Putamen (tissue), 1 donor: ENCODE measurements at regions not wholly inside any gene's neighbourhood (a gene's known extent, or its start where the extent isn't known, plus 50 kb on each side); places are given as distances from the start of the nearest gene placed in this dataset.

Experiments used
- DNase-seq: peaks from one replicate; pipeline ENCODE4 v3.0.0-alpha.2; 2016; ENCODE audit warnings: low spot score

DNA sequence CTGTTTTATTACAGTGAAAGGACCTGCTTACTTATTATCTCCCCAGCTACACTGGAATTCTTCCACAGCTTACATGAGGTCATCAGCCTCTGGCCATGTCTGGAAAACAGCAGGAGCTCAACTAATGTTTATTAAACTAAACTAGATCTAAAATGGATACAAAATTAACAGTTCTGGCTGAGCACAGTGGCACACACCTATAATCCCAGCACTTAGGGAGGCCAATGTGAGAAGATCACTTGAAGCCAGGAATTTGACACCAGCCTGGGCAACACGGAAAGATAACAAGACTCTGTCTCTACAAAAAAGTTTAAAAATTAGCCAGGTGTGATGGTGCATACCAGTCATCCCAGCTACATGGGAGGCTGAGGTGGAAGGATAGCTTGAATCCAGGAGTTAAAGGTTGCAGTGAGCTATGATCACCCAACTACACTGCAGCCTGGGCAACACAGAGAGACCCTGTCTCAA is 220.8 kb upstream of the MARCKS start:
- no peak for DNase-seq

DNA sequence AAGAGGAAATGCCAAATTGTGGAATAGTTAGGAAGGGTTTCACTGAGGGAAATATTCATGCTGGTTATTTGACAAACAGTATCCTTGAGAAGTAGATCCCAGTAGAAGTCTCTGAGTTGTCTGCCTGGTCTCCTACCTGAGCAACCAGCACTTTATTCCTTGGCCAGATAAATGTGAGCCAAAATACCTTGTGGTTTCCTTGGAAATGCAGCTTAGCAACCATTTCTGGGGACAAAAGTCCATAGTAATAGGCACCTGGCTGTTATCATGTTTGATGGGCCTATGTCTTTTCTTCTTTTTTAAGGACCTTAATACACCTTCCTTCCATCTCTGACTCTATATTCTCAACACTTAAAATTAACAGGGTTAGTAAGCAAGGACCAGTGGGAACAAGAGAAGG is 217.1 kb upstream of the MARCKS start:
- DNase-seq = no peak

DNA sequence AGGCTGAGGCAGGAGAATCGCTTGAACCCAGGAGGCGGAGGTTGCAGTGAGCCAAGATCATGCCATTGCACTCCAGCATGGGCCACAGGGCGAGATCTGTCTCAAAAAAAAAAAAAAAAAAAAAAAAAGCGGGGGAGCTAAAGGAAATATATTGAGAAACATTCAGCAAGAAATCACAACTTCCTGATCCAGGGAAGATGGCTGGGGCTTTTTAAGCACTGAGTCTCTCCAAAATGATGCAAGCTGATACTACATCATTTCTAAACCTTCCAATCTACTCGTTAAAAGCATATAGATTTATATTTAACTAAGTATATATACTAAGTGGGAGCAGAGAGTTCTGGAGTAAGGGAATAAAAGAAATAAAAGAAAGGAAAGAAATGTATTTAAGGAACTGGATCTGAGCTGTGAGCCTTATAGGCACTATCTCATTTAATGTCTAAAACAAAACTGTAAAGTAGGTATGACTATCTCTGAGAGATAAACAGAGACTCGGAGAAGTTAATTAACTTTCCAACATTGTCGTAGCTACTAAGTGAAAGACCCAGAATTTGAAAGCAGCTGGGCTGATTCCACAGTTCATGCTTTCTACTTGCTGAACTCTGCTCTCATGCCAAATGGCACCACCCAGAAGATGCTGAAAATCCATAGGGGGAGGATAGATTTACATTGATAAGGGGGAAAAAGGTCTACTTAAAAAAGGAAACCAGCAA is 215.0 kb upstream of the MARCKS start:
- no peak for DNase-seq

DNA sequence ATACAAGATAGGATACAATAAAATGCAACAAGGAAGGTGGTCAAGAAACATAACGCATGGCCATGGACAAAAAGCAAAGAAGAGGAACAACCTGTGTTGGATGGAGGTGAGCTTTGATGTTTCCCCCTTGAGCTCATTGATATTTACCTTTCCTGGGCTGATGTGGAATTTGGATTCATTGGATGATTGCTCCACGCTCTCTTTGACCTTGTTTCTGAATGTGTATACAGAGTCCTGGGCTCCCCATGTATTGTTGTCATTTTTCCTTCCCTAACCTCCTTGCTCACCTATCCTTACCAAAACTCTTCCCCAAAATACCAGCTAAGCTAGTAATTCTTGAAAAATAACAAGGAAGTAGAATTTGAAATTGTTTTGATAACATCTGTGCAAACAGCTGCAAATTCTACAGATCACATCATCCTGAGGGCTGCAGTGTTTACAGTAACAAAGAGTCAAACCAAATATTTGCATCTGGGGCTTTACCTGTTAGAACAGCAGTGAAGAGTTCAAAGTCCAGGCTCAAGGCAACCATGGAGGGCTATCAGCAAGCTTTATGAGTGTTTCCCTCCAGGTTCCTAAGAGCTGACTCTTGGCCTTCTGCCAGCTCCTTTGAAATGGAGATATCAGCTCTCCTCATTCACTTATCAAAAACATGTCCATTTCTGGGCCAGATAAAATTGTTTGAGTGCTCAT is 214.3 kb upstream of the MARCKS start:
- DNase-seq = no peak

DNA sequence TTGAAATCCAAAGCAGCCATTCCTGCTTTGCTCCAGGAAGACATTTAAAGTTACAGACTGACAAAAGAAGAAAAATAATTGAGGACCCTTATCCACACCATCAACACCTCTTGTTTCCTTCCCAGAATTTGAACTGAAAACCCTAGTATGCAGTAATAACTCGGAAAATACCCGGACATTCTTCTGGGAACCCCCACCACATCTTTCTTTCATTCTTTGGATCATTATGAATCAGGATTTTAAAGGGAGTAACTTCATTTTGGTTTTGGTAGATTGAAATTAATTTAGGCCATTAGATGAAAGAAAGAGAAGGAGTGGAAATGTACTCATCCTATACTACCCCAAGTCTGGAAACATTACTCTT is 213.8 kb upstream of the MARCKS start:
- no peak for DNase-seq

DNA sequence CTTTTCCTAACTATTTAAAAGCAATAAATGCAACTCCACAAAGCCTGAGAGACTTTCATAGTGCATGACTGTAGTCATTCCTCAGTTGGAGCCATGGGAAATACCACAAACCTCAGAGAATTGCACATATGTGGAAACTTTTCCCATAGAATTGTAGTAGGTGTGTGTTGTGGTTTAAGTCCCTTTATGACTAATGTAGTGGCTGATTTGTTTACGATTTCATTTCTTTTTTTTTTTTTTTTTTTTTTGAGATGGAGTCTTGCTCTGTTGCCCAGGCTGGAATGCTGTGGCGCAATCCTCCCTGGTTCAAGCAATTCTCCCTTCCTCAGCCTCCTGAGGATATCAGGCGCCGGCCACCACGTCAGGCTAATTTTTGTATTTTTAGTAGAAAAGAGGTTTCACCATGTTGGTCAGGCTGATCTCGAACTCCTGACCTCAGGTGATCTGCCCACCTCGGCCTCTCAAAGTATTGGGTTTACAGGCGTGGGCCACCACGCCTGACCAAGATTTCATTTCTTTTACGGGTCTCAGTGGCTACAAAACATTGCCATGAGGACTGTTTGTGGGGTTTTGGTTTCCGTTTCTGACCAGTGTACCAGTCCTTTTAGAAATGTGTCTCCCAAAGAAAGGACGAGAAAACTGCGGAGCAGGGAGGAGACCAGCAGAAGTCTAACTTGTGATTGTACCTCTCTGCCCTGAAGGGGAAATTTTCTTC is 212.1 kb upstream of the MARCKS start:
- no peak for DNase-seq

DNA sequence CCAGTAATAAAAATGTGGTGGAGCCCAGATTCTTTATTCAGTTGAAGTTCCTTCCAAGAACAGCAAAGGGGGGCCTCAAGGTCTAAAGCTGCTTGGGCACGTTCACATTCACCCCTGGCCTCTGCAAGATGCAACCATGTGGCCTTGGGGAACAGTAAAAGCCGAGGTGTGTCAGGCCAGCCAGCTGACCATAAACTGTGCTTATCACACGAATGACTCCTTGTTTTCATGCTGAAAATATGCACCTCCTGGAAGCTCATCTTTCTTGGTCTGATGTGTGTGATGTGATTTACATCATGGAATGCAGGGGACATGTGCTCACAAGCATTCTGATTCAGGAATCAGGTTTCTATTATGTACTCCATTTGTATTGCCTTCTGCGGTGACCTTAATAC is 211.6 kb upstream of the MARCKS start:
- DNase-seq = no peak

DNA sequence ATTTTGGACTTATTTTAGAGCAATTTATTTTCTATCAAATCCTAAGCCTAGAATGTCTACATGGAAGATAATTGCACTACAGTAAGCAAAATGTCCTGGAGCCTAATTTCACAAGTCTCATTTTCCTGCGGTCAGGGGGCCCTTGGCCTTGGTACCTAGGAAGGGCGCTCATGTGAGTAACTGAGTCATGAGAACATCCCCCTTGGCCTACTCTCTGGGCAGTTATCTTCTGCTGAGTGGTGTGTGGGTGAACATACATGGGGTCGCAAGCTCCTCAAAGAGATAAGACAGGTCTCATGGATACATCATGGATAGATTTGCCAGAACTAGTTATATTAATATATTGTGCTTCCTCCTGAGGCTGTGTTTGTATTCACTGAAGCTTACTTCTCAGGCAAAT is 211.2 kb upstream of the MARCKS start:
- DNase-seq = no peak

DNA sequence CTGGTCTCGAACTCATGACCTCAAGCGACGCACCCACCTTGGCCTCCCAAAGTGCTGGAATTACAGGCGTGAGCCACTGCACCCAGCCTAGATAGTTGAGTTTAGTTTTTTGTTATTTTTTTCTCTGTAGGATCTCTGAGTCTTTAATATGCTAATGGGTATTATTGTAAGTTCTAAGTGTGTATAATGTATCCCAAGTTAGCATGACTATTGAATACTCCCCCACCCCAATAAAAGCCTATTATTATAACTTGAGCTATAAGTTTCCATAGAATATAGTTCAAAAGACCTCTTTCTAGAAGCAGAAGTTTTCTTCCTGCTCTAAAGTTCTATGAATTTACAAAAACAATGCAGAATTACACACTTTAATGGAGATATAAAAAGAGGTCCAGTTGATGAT is 210.4 kb upstream of the MARCKS start:
- no peak for DNase-seq

DNA sequence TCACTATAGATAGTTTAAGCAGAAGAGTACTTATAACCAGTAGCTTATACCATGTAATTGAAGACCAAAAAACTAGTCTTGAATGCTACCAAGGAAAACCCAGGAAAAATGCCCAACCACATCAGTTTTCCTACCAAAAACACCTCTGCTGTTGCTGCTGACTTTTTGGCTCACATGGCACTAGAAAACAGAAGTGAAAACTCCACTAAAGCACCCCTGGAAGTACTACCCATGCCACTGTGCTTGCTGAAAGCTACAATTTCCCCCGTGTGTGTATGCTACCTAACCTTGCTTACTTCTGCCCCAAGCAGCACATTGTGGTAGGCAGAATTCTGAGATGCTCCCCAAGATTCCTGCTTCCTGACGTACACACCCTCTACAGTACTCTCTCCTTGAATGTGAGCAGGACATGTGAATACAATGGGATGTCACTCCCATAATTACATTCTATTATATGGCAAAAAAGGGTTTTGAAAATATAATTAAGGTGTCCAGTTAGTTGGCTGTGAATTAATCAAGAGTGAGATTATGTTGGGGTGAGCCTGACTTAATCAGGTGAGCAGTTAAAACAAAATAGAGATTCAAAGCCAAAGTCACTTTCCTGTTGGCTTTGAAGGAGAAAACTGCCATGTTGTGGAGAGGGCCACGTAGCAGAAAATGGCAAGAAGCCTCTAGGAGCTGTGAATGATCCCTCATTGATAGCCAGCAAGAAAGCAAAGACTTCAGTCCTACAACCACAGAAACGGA is 209.8 kb upstream of the MARCKS start:
- no peak for DNase-seq

DNA sequence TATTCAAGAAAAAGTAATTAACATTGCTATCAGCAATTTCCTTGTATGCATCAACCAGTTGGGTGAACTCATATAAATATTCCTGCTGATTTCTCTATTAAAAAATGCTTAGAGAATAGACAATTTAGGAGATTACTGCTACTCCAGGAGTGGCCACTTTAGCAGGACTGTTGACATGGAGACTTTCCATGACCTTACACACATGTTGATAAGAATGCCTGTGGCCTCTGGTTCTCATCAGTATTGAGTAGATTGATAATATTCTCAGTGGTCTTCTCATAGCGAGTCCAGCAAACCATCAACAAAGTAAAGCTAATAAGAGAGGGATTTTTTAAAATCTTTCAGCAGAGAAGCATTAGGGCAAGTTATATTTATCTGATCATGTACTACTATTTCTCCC is 208.4 kb upstream of the MARCKS start:
- DNase-seq = no peak

DNA sequence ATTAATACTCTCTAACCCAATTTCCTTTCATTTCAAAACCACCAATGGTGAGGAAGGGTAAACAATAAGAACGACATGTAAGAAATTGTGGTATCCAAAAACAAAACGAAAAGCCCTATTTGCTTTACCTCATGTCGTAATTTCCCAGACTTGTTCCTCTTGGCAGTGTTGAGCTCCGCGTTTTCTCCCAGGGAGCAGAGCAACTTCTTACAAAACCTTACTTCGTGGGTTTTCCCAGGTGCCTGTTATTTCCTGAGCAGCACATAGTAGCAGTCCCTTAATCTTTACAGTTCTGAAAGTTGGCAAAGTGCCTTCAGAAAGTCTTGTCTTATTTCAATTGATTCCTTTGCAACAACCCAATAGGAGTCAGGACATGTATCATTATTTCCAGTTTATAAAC is 207.9 kb upstream of the MARCKS start:
- no peak for DNase-seq

DNA sequence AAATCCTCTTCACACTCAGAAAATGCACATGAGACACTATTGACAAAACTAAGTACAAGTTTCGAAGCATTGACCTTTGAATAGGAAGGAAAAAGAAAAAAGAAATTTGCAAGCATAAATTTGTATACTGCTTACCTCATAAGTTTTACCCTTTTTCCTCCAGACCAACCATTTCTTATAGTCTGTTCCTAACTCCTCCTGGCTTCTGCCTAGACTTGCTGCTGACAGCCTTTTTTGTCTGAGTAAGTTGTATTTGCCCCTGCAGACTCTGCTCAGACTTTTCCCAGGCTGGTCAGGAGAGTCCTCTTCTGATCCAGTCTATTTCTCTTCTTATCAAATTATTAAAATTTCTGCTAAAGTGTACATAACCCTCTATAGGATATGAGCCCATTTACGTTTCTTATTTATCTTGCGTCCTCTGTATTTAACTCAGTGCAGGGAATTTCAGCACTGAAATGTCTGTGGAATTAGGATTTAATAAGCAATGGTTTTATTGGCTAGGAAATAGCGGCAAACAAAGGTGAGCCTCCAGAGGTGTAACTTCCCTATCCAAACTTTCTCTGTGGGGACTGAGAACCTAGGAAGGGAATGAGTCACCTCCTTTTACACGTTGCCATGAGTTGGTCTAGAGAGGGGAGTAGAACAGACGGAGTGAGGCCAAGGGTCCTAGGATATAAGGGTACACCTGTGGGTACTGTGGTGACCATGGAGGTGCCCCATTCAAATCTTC is 207.1 kb upstream of the MARCKS start:
- no peak for DNase-seq

DNA sequence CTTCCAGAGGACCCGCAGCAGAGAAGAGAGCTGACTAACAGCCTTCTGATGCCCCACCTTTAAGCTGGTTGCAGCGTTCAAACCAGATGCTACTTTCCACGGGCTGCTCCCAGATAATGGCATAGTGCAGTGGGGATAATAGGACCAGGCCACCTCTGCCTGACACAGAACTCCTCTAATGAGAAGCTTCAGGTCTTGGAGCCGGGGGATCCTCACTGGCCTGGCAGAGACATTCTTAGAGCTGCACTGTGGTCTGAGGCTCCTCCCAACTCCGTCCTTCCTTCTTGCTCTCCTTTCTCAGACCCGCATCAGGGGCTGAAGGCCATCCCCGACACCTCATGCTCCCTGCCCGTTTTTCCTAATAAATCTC is 206.6 kb upstream of the MARCKS start:
- no peak for DNase-seq

DNA sequence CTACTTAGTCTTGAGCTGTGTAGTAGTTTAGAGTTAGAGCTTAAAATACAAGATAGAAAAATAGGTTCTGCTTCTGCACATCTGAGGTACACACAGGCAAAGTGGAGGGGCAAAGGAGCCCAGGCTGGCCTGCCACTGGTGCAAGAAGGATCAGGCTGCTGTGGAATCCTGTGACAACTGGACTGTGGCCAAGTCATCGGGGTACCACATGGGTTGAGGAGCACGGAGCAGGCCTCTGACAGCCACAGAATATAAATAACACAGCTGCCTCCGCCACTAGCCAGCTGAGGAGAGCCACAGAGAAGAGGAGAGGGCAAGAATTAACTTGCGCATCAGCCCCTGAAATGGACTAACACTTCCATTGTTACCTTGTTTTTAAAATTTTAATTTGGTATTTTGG is 206.0 kb upstream of the MARCKS start:
- DNase-seq = peak; percentile 46

DNA sequence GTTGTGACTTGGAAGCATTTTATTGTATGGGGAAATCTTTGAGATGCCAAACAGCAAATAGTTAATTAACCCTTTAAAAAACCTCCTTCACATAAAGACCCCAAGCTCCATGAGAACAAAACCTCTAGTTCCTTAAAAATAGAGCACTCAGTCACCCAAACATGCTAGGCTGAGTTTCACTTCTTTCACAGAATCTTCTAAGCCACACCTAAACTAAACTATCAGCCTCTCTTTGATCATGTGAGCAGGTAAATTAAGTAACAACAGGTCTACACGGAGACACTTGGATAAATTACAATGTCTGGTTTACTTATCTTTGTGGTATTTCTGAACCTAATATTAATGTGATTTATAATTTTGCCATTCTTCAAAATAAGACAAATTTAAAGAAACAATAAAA is 205.2 kb upstream of the MARCKS start:
- no peak for DNase-seq

DNA sequence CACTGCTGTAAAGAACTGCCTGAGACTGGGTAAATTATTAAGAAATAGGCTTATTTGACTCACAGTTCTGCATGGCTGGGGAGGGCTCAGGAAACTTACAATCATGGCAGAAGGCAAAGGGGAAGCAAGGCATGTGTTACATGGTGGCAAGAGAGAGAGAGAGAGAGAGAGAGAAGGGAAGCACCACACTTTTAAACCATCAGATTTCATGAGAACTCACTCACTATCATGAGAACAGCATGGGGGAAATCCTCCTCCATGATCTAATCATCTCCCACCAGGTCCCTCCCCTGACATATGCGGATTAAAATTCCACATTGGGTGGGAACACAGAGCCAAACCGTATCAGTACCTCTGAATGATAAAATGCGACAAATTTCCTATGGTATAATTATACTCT is 203.9 kb upstream of the MARCKS start:
- no peak for DNase-seq

DNA sequence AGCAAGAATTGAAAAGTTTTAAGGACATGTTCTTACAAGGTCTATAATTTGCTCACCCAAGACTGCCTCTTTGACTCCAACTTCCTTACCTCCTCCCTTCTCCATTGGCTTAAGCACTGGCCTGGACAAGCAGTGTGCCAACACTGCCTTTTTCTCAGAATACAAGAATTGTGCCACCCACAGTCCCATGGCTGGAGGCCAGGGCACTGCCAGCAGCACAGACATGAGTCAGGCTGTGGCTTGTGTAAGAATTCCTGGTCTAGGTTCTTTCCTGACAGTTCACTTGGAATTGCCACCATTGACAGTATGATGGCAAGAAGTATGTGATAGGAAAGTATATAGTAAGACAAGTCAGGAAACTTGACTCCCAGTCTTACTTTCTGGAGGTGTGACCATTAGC is 202.7 kb upstream of the MARCKS start:
- DNase-seq = peak; percentile 26

DNA sequence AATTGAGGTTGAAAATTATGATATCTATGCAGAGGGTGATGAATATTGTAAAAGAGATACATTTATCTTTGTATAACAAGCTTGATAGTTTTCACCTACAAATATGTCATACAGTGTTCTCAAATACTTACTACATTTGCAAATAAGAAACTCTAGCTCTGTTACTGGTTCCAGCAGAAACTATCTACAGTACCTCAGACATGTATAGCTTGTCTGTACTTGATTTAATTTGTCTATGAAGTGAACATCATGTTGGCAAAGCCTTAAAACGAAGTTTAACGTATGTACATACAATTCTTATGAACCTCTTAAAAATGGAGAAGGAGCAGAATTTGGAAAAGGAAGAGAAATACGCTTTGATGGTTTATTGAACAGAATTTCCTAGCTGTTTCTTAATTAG is 201.4 kb upstream of the MARCKS start:
- DNase-seq = no peak

DNA sequence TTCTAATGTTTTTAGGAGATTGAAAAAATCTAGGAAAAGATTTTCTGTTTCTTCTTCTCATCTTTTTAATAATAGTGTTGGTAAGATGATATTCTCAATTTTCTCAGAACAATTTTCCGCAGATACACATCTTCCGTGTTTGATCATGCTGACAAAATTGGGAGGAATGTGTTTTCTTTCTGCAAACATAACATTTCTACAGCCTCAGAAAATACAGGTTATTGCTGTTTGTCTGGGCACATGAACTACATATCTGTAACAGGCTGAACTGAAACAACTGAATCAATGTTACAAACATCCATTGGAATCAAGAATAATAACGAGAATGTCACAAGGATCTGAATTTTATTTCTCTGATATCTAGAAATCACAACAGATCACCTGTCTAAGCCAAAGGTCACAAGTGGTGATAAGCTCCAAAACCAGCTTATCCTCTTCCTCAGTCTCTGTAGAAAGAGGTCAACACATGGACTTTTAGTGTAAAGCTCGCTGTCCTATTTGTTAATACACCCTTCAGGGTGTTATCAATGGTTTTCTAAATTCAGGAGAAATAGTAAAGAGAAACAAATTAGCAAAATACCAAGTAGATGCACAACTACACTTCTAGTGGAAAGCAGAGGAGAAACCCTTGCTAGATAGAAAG is 197.3 kb upstream of the MARCKS start:
- no peak for DNase-seq

DNA sequence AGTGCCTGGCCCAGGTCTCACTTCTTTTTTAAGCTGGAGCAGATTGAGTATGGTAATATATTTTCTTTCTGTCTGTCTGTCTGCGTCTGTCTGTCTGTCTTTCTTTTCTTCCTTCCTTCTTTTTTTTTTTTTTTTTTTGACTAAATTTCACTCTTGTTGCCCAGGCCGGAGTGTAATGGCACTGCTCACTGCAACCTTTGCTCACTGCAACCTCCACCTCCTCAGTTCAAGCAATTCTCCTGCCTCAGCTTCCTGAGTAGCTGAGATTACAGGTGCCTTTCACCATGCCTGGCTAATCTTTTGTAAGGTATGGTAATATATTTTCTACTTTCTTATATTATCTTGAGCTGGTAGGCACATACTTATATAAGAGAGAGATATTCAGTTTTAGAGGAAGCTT is 196.3 kb upstream of the MARCKS start:
- DNase-seq = no peak
